H1 (cell line): ENCODE measurements at regions not wholly inside any gene's neighbourhood (a gene's known extent, or its start where the extent isn't known, plus 50 kb on each side); places are given as distances from the start of the nearest gene placed in this dataset.

ENCODE experiments used
- CTCF ChIA-PET: fragments of 300-600 bp; sonication (Branson Sonifier 250); formaldehyde crosslinking; loops from one replicate; lab custom pipeline; 2021; ENCODE audit not compliant: partially characterized antibody; lab: Charles Lee
- POLR2A ChIA-PET: fragments of 300-600 bp; sonication (Branson Sonifier 250); formaldehyde crosslinking; loops from one replicate; lab custom pipeline; 2021; ENCODE audit warnings: inconsistent platforms; ENCODE audit not compliant: partially characterized antibody; lab: Charles Lee
- DNase-seq, 2 experiments: peaks; one replicate each; pipeline versions ENCODE4 v3.0.0 to v3.0.0-alpha.2; 2010 to 2022; ENCODE audit warnings: low spot score in 2 of 2, low read depth in 1 of 2, mixed read lengths in 1 of 2
- FAIRE-seq: peaks from 2 replicates; lab custom pipeline; 2011; peaks lifted over from hg19 to GRCh38; lab: Jason Lieb, UNC
- H2AFZ ChIP-seq: 2 replicates; pipeline ENCODE4 v1.8.1; 2012; ENCODE audit warnings: low read length, inconsistent platforms
- H2AK5ac ChIP-seq: 2 replicates; pipeline ENCODE4 v1.6.1; 2013; ENCODE audit warnings: low read depth, low read length
- H2BK120ac ChIP-seq: replicated peaks from 2 replicates; pipeline ENCODE3; 2013; ENCODE audit warnings: low read depth, low read length, inconsistent platforms
- H2BK12ac ChIP-seq: 2 replicates; pipeline ENCODE4 v1.6.1; 2013; ENCODE audit warnings: low read depth, low read length
- H2BK15ac ChIP-seq: 2 replicates; pipeline ENCODE4 v1.6.1; 2013; ENCODE audit warnings: low read length
- H2BK20ac ChIP-seq: 2 replicates; pipeline ENCODE4 v1.6.1; 2013; ENCODE audit warnings: low read length
- H2BK5ac ChIP-seq: 2 replicates; pipeline ENCODE4 v1.6.1; 2013; ENCODE audit warnings: low read depth, low read length
- H3K14ac ChIP-seq: 2 replicates; pipeline ENCODE4 v1.6.1; 2013; ENCODE audit warnings: inconsistent platforms; ENCODE audit not compliant: insufficient read length
- H3K18ac ChIP-seq: 2 replicates; pipeline ENCODE4 v1.6.1; 2013; ENCODE audit warnings: low read length; ENCODE audit errors: extremely low read depth
- H3K23ac ChIP-seq: 2 replicates; pipeline ENCODE4 v1.6.1; 2013; ENCODE audit warnings: inconsistent platforms; ENCODE audit not compliant: insufficient read length
- H3K23me2 ChIP-seq: 2 replicates; pipeline ENCODE4 v1.6.1; 2013; ENCODE audit warnings: low read depth, low read length
- H3K27ac ChIP-seq: 2 replicates; pipeline ENCODE4 v1.6.1; 2011; ENCODE audit warnings: low read depth, low read length, inconsistent platforms
- H3K27me3 ChIP-seq, 4 experiments: replicated peaks in 1 of 4; 1 replicate in 1 of 4; 2 replicates in 3 of 4; pipeline versions ENCODE4 v1.6.1 to v1.8.1; 2011 to 2013; ENCODE audit warnings: low read length in 3 of 4, mild to moderate bottlenecking in 3 of 4, inconsistent platforms in 2 of 4, mixed read lengths in 2 of 4, moderate library complexity in 1 of 4; ENCODE audit not compliant: control insufficient read depth in 3 of 4, insufficient read depth in 3 of 4; ENCODE audit errors: extremely low read depth in 1 of 4
- H3K36me3 ChIP-seq, 4 experiments: 2 replicates each; pipeline versions ENCODE4 v1.6.1 to v1.8.1; 2011 to 2013; ENCODE audit warnings: mild to moderate bottlenecking in 4 of 4, low read length in 3 of 4, moderate library complexity in 2 of 4, control low read depth in 1 of 4, inconsistent platforms in 1 of 4; ENCODE audit not compliant: insufficient read depth in 4 of 4, control insufficient read depth in 2 of 4
- H3K4ac ChIP-seq: replicated peaks from 2 replicates; pipeline ENCODE3; 2013; ENCODE audit warnings: low read length, low read depth, mixed read lengths, inconsistent platforms; ENCODE audit not compliant: insufficient read length
- H3K4me1 ChIP-seq, 4 experiments: replicated peaks in 1 of 4; 1 replicate in 1 of 4; 2 replicates in 3 of 4; pipeline versions ENCODE4 v1.6.1 to v1.8.1; 2011 to 2013; ENCODE audit warnings: low read length in 3 of 4, inconsistent platforms in 2 of 4, mixed read lengths in 1 of 4; ENCODE audit not compliant: insufficient read depth in 4 of 4, control insufficient read depth in 3 of 4
- H3K4me2 ChIP-seq, 2 experiments: 2 replicates each; pipeline versions ENCODE4 v1.6.1 to v1.8.1; 2011 to 2013; ENCODE audit warnings: low read depth in 2 of 2, low read length in 2 of 2, control low read depth in 1 of 2, inconsistent platforms in 1 of 2, mild to moderate bottlenecking in 1 of 2; ENCODE audit not compliant: insufficient read depth in 1 of 2
- H3K4me3 ChIP-seq, 4 experiments: fragments of 200-600, 300-600 bp in 1 of 4; sonication (generic), shearing (Covaris generic), sonication (Bioruptor Twin) in 1 of 4; 2 replicates each; pipeline versions ENCODE4 v1.5.1 to v1.8.1; 2011 to 2016; ENCODE audit warnings: low read length in 4 of 4, low read depth in 3 of 4, control low read depth in 2 of 4, inconsistent platforms in 2 of 4, mild to moderate bottlenecking in 2 of 4, mixed read lengths in 1 of 4, moderate library complexity in 1 of 4; ENCODE audit not compliant: insufficient read depth in 2 of 4; ENCODE audit errors: extremely low read depth in 1 of 4
- H3K56ac ChIP-seq: replicated peaks from 2 replicates; pipeline ENCODE3; 2013; ENCODE audit warnings: low read depth, mild to moderate bottlenecking, mixed read lengths, low read length, inconsistent platforms; ENCODE audit not compliant: insufficient read length
- H3K79me1 ChIP-seq: 2 replicates; pipeline ENCODE4 v1.6.1; 2013; ENCODE audit warnings: low read depth, low read length, control low read depth
- H3K79me2 ChIP-seq, 2 experiments: 2 replicates each; pipeline versions ENCODE4 v1.6.1 to v1.8.1; 2012 to 2013; ENCODE audit warnings: low read length in 2 of 2, mild to moderate bottlenecking in 2 of 2, inconsistent platforms in 1 of 2; ENCODE audit not compliant: insufficient read depth in 2 of 2, control insufficient read depth in 1 of 2
- H3K9ac ChIP-seq, 4 experiments: replicated peaks in 1 of 4; 1 replicate in 1 of 4; 2 replicates in 3 of 4; pipeline versions ENCODE4 v1.6.1 to v1.8.1; 2011 to 2013; ENCODE audit warnings: low read depth in 3 of 4, low read length in 3 of 4, control low read depth in 2 of 4, mild to moderate bottlenecking in 2 of 4, moderate library complexity in 2 of 4, inconsistent platforms in 1 of 4; ENCODE audit errors: extremely low read depth in 1 of 4
- H3K9me3 ChIP-seq, 2 experiments: 2 replicates each; pipeline versions ENCODE4 v1.6.1 to v1.8.1; 2012 to 2013; ENCODE audit warnings: mild to moderate bottlenecking in 2 of 2, moderate library complexity in 2 of 2, control low read depth in 1 of 2, inconsistent platforms in 1 of 2, low read depth in 1 of 2, low read length in 1 of 2, mixed read lengths in 1 of 2; ENCODE audit not compliant: insufficient read depth in 2 of 2
- H4K20me1 ChIP-seq, 2 experiments: replicated peaks in 1 of 2; 2 replicates each; pipeline versions ENCODE3 to v1.8.1; 2011 to 2013; ENCODE audit warnings: inconsistent platforms in 2 of 2, low read length in 2 of 2, mild to moderate bottlenecking in 1 of 2; ENCODE audit not compliant: insufficient read depth in 2 of 2, control insufficient read depth in 1 of 2
- H4K5ac ChIP-seq: 2 replicates; pipeline ENCODE4 v1.6.1; 2013; ENCODE audit warnings: low read length, low read depth, mixed read lengths, inconsistent platforms; ENCODE audit not compliant: insufficient read length
- H4K8ac ChIP-seq: 2 replicates; pipeline ENCODE4 v1.8.0; 2013; ENCODE audit warnings: mild to moderate bottlenecking, moderate library complexity, low read length, inconsistent platforms; ENCODE audit not compliant: insufficient read depth; ENCODE audit errors: extremely low read depth
- H4K91ac ChIP-seq: replicated peaks from 2 replicates; pipeline ENCODE3; 2013; ENCODE audit warnings: low read length, mixed read lengths, inconsistent platforms; ENCODE audit not compliant: insufficient read length
- TCF12 ChIP-seq: IDR thresholded peaks from 2 replicates; pipeline ENCODE4 v1.6.1; 2011; ENCODE audit warnings: low read depth, mild to moderate bottlenecking, low read length
- WGBS, 2 experiments: shearing (Covaris generic) in 1 of 2; methylation state at CpG; one replicate each; pipeline versions ENCODE4 v1.1.6 to v1.1.7; 2013 to 2015; ENCODE audit warnings: low lambda C conversion rate in 2 of 2, mixed read lengths in 2 of 2, inconsistent platforms in 1 of 2, low coverage in 1 of 2, missing lambda C conversion rate in 1 of 2; ENCODE audit not compliant: insufficient replicate concordance in 2 of 2, insufficient coverage in 1 of 2, insufficient read length in 1 of 2; ENCODE audit errors: extremely low coverage in 1 of 2, missing lambda C conversion rate in 1 of 2; 5-methylcytosine and 5-hydroxymethylcytosine counted together

- Histone ChIP-seq H3K14ac (no peak overlapping the region), H3K36me3 (no peaks in the 10 kb centered on the region), H3K56ac (no peak overlapping the region), H2BK120ac (no peak overlapping the region), H3K23me2 (peaks cover 3% of the 10 kb centered on the region; the same call in 1 of the 2 replicates), H2BK15ac (no peak overlapping the region), H3K79me1 (no peaks in the 10 kb centered on the region), H2BK5ac (no peak overlapping the region; the same call in 1 of the 2 replicates), H2BK20ac (no peak overlapping the region), H4K5ac (no peak overlapping the region), H3K79me2 (no peaks in the 10 kb centered on the region), H3K9me3 (no peaks in the 10 kb centered on the region), H3K4ac (no peak overlapping the region), H3K23ac (no peak overlapping the region), H3K18ac (no peak overlapping the region), H3K27ac (no peak overlapping the region), H3K9ac (no peak overlapping the region), H3K4me2 (no peak overlapping the region), H4K8ac (no peak overlapping the region), H3K4me3 (no peak overlapping the region), H3K4me1 (peaks cover 0 to 2% (median 0%) of the 10 kb centered on the region in 4 experiments; a peak in 1 of 7 replicates), H3K27me3 (no peaks in the 10 kb centered on the region), H4K20me1 (no peaks in the 10 kb centered on the region), H2BK12ac (no peak overlapping the region; the same call in 1 of the 2 replicates), H2AFZ (no peak overlapping the region), H2AK5ac (no peak overlapping the region), H4K91ac (no peak overlapping the region)
- WGBS, 2 experiments, result 82% methylated on average over 5 of the region's 5 CpGs; no CpG with 5 or more reads in 1 of the 2 experiments
- no peak for FAIRE-seq
- no peak for TF ChIP-seq TCF12
- POLR2A ChIA-PET, result no interaction called here
- no peak for DNase-seq
- CTCF ChIA-PET, result no interaction called here
Measured at GRCh38 chr4:17093481-17093880, 195.0 kb upstream of the LDB2 start.
